K562 (cell line): ENCODE measurements at regions not wholly inside any gene's neighbourhood (a gene's known extent, or its start where the extent isn't known, plus 50 kb on each side); places are given as distances from the start of the nearest gene placed in this dataset.

ENCODE experiments used
- ARHGAP35 ChIP-seq: fragments of 450-650 bp; IDR thresholded peaks from 2 replicates; pipeline ENCODE4 v1.6.1; 2018; ENCODE audit not compliant: partially characterized antibody
- ASH1L ChIP-seq: fragments of 450-650 bp; IDR thresholded peaks from 2 replicates; pipeline ENCODE4 v1.6.1; 2018; ENCODE audit warnings: borderline replicate concordance, mild to moderate bottlenecking, low read depth; ENCODE audit not compliant: partially characterized antibody
- CHD7 ChIP-seq: fragments of 200-600 bp; sonication (generic); IDR thresholded peaks from one replicate; pipeline ENCODE4 v1.6.1; 2012; ENCODE audit warnings: mild to moderate bottlenecking, low read depth, low read length, inconsistent platforms
- MEIS2 ChIP-seq: fragments of 450-650 bp; IDR thresholded peaks from 2 replicates; pipeline ENCODE4 v1.6.1; 2014; ENCODE audit warnings: mild to moderate bottlenecking; ENCODE audit not compliant: partially characterized antibody
- MNT ChIP-seq, 2 experiments: fragments of 450-650 bp; conservative IDR thresholded peaks; 2 replicates each; pipeline ENCODE4 v1.6.1; 2017; ENCODE audit warnings: mild to moderate bottlenecking in 2 of 2, moderate library complexity in 2 of 2
- SUPT5H ChIP-seq: fragments of 450-650 bp; IDR thresholded peaks from 2 replicates; pipeline ENCODE4 v1.6.1; 2016

DNA sequence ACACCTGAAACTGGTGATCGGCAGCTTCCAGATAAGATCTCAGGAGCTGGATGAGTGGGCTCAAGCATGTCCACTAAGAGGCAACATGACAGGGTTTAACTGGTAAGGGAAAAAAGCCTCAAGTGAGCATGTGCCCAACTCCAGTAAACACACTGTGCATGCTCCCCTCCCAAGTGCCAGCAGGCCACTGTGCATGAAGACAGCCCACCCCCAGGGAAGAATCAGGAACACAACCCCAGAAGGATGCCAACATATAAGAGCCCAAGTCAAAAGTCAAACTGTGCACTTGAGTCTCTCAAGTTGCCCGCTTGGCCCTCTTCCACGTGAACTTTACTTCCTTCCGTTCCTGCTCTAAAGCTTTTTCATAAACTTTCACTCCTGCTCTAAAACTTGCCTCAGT, 311.3 kb upstream of the PRKD1 start (continued):
- TF ChIP-seq SUPT5H (no peak), ASH1L (no peak), CHD7 (no peak), MNT (conservative IDR thresholded peaks at IDR 0.05) (no peak), MEIS2 (no peak), ARHGAP35 (no peak)
- TF ChIP-seq, all 486 proteins: peak for 0
